ENCODE measurements at regions not wholly inside any gene's neighbourhood (a gene's known extent, or its start where the extent isn't known, plus 50 kb on each side); places are given as distances from the start of the nearest gene placed in this dataset.

DNA sequence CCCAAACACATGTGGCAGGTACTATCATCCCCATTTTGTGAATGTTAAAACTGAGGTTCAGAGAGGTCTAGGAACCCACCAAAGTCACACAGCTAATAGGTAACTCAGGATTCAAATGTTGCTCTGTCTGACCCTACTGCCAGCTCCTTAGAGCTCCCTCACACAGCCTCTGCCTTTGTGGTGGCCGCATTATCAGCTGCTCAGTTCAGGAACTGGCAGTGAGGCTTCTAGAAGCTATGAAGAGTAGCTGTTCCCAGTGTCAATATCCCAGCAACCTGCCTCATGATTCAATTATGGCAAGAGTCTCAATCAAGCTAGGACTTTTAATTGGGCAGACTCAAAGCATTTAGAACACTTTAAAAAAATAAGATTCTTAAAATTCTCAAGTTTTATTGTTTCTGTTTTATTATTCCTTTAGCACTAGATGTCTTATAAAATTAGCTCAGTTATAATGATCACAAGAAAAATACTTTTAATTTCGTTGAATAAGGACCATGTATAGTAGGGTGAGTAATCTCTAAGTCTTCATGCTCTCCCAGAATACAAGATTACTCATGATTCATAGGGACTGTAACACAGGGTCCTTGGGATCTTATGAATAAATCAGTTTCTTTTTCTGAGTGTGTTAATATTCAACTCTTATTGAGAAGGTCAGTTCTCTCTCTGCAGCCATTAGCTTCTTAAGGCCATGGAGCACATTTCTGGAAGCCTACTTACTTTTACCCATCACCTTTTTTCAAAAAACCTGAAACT, 342.7 kb downstream of the RND3 start:
- TF ChIP-seq, protein P1, sequence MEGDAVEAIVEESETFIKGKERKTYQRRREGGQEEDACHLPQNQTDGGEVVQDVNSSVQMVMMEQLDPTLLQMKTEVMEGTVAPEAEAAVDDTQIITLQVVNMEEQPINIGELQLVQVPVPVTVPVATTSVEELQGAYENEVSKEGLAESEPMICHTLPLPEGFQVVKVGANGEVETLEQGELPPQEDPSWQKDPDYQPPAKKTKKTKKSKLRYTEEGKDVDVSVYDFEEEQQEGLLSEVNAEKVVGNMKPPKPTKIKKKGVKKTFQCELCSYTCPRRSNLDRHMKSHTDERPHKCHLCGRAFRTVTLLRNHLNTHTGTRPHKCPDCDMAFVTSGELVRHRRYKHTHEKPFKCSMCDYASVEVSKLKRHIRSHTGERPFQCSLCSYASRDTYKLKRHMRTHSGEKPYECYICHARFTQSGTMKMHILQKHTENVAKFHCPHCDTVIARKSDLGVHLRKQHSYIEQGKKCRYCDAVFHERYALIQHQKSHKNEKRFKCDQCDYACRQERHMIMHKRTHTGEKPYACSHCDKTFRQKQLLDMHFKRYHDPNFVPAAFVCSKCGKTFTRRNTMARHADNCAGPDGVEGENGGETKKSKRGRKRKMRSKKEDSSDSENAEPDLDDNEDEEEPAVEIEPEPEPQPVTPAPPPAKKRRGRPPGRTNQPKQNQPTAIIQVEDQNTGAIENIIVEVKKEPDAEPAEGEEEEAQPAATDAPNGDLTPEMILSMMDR (IDR thresholded peaks at IDR 0.05) = no peak
- TF ChIP-seq ZFX (IDR thresholded peaks at IDR 0.05; ENCODE audit: borderline replicate concordance) = no peak
